ENCODE measurements at regions not wholly inside any gene's neighbourhood (a gene's known extent, or its start where the extent isn't known, plus 50 kb on each side); places are given as distances from the start of the nearest gene placed in this dataset.

GRCh38 chr2:64848363-64848762 lies 140.8 kb upstream of the SLC1A4 start:
- no peaks in the 10 kb centered on the region for H3K36me3 Mint-ChIP-seq (ENCODE audit: low read depth)
- TF ChIP-seq CTCF (IDR thresholded peaks at IDR 0.05) = no peak
- no peak for DNase-seq
- H3K27ac Mint-ChIP-seq = no peak overlapping the region
- H3K27me3 Mint-ChIP-seq (ENCODE audit: low read depth, poor library complexity) = no peaks in the 10 kb centered on the region
- H3K4me1 Mint-ChIP-seq = peaks cover 40% of the 10 kb centered on the region
- H3K4me3 Mint-ChIP-seq = no peak overlapping the region
- H3K9me3 Mint-ChIP-seq = no peaks in the 10 kb centered on the region

- Mint-ChIP-seq H3K27ac (no peak overlapping the region), H3K4me3 (no peak overlapping the region), H3K36me3 (ENCODE audit: low read depth) (no peaks in the 10 kb centered on the region), H3K9me3 (no peaks in the 10 kb centered on the region), H3K4me1 (peaks cover 40% of the 10 kb centered on the region), H3K27me3 (ENCODE audit: low read depth, poor library complexity) (no peaks in the 10 kb centered on the region)
- DNase-seq = no peak
- TF ChIP-seq CTCF (IDR thresholded peaks at IDR 0.05) = no peak
These were observed 140.3 kb upstream of the SLC1A4 start for GRCh38 chr2:64848945-64849344.

GRCh38 chr2:64850642-64851041 lies 138.6 kb upstream of the SLC1A4 start:
- Mint-ChIP-seq H3K36me3 (ENCODE audit: low read depth) (no peaks in the 10 kb centered on the region), H3K9me3 (no peaks in the 10 kb centered on the region), H3K4me3 (no peak overlapping the region), H3K4me1 (peaks cover 38% of the 10 kb centered on the region), H3K27me3 (ENCODE audit: low read depth, poor library complexity) (no peaks in the 10 kb centered on the region), H3K27ac (no peak overlapping the region)
- TF ChIP-seq CTCF (IDR thresholded peaks at IDR 0.05) = no peak
- no peak for DNase-seq

GRCh38 chr2:64852771-64853241 lies 136.4 kb upstream of the SLC1A4 start:
- no peak overlapping the region for H3K27ac Mint-ChIP-seq
- DNase-seq = no peak
- no peaks in the 10 kb centered on the region for H3K27me3 Mint-ChIP-seq (ENCODE audit: low read depth, poor library complexity)
- no peak for TF ChIP-seq CTCF (IDR thresholded peaks at IDR 0.05)
- no peaks in the 10 kb centered on the region for H3K36me3 Mint-ChIP-seq (ENCODE audit: low read depth)
- H3K4me1 Mint-ChIP-seq = peaks cover 39% of the 10 kb centered on the region
- no peaks in the 10 kb centered on the region for H3K9me3 Mint-ChIP-seq
- no peak overlapping the region for H3K4me3 Mint-ChIP-seq

GRCh38 chr2:64853306-64853705 lies 135.9 kb upstream of the SLC1A4 start:
- Mint-ChIP-seq H3K9me3 (no peaks in the 10 kb centered on the region), H3K27me3 (ENCODE audit: low read depth, poor library complexity) (no peaks in the 10 kb centered on the region), H3K4me3 (no peak overlapping the region), H3K4me1 (peaks cover 43% of the 10 kb centered on the region), H3K36me3 (ENCODE audit: low read depth) (no peaks in the 10 kb centered on the region), H3K27ac (no peak overlapping the region)
- TF ChIP-seq CTCF (IDR thresholded peaks at IDR 0.05) = no peak
- DNase-seq = no peak

- Mint-ChIP-seq H3K27me3 (ENCODE audit: low read depth, poor library complexity) (no peaks in the 10 kb centered on the region), H3K4me3 (no peak overlapping the region), H3K36me3 (ENCODE audit: low read depth) (no peaks in the 10 kb centered on the region), H3K27ac (no peak overlapping the region), H3K9me3 (no peaks in the 10 kb centered on the region), H3K4me1 (peaks cover 49% of the 10 kb centered on the region)
- DNase-seq = no peak
- no peak for TF ChIP-seq CTCF (IDR thresholded peaks at IDR 0.05)
These were observed 135.3 kb upstream of the SLC1A4 start for GRCh38 chr2:64853894-64854293.
